Panc1 (cell line): ENCODE measurements at regions not wholly inside any gene's neighbourhood (a gene's known extent, or its start where the extent isn't known, plus 50 kb on each side); places are given as distances from the start of the nearest gene placed in this dataset.

Experiments
- ATAC-seq: fragments of 200-7000 bp; cut with Tn5 transposase; 2 replicates; pipeline ENCODE4 v1.9.1; 2020; ENCODE audit warnings: mild to moderate bottlenecking, moderate library complexity
- BruUV-seq: library from RNA; stranded (reverse); fragments of 400-500 nt; replicated peaks from 2 replicates; lab custom pipeline; 2021; lab: Mats Ljungman, UMichigan
- CTCF ChIA-PET: fragments of 300-600 bp; sonication (Branson Sonifier 250); formaldehyde crosslinking; loops from one replicate; lab custom pipeline; 2022; ENCODE audit warnings: antibody characterized with exemption; lab: Charles Lee
- POLR2A ChIA-PET: fragments of 300-600 bp; sonication (Branson Sonifier 250); formaldehyde crosslinking; loops from one replicate; lab custom pipeline; 2022; ENCODE audit warnings: antibody characterized with exemption; lab: Charles Lee
- DNase-seq: peaks from one replicate; pipeline ENCODE4 v3.0.0-alpha.2; 2010; ENCODE audit warnings: low read depth, low spot score
- H3K27ac ChIP-seq: 2 replicates; pipeline ENCODE4 v1.5.1; 2011; ENCODE audit warnings: mild to moderate bottlenecking, low read length, inconsistent platforms
- H3K27me3 ChIP-seq: fragments of 200-500 bp; sonication (Bioruptor generic); 2 replicates; pipeline ENCODE4 v1.6.0; 2014; ENCODE audit warnings: low read length, inconsistent platforms; ENCODE audit not compliant: control insufficient read depth, insufficient read depth
- H3K36me3 ChIP-seq: fragments of 200-500 bp; sonication (Bioruptor generic); 2 replicates; pipeline ENCODE4 v1.5.1; 2014; ENCODE audit warnings: inconsistent platforms, mild to moderate bottlenecking, low read length, moderate library complexity; ENCODE audit not compliant: control insufficient read depth, insufficient read depth
- H3K4me1 ChIP-seq: 2 replicates; pipeline ENCODE4 v1.5.1; 2011; ENCODE audit warnings: inconsistent platforms, mild to moderate bottlenecking, low read length, moderate library complexity; ENCODE audit not compliant: control insufficient read depth, insufficient read depth
- H3K4me3 ChIP-seq, 2 experiments: 2 replicates each; pipeline ENCODE4 v1.5.1; 2011 to 2012; ENCODE audit warnings: low read depth in 2 of 2, low read length in 2 of 2, mild to moderate bottlenecking in 2 of 2, inconsistent platforms in 1 of 2, moderate library complexity in 1 of 2
- H3K9me3 ChIP-seq: fragments of 200-500 bp; sonication (Bioruptor generic); 2 replicates; pipeline ENCODE4 v1.5.1; 2014; ENCODE audit warnings: low read depth, mild to moderate bottlenecking, inconsistent platforms, low read length, moderate library complexity; ENCODE audit not compliant: control insufficient read depth, insufficient read depth
- CTCF ChIP-seq: fragments of 450-650 bp; IDR thresholded peaks from 2 replicates; pipeline ENCODE4 v1.5.1; 2017; ENCODE audit warnings: mild to moderate bottlenecking
- POLR2AphosphoS5 ChIP-seq: IDR thresholded peaks from 2 replicates; pipeline ENCODE4 v1.6.1; 2012; ENCODE audit warnings: mild to moderate bottlenecking, low read depth, low read length, moderate library complexity
- REST ChIP-seq, 2 experiments: IDR thresholded peaks; 2 replicates each; pipeline ENCODE4 v1.6.1; 2011 to 2012; ENCODE audit warnings: low read depth in 2 of 2, control low read depth in 1 of 2, low read length in 1 of 2, mild to moderate bottlenecking in 1 of 2, moderate library complexity in 1 of 2; ENCODE audit not compliant: insufficient read depth in 1 of 2
- SIN3A ChIP-seq: IDR thresholded peaks from 2 replicates; pipeline ENCODE4 v1.6.1; 2012; ENCODE audit warnings: low read depth, mild to moderate bottlenecking, low read length, moderate library complexity, borderline replicate concordance; ENCODE audit not compliant: insufficient read depth
- TCF7L2 ChIP-seq: IDR thresholded peaks from 2 replicates; pipeline ENCODE4 v1.6.1; 2011; ENCODE audit warnings: mild to moderate bottlenecking, low read depth, low read length, inconsistent platforms
- in situ Hi-C: cut with HindIII; loops from 2 replicates; pipeline ENCODE4 v1.10.0; 2016; ENCODE audit warnings: low sequenced_read_pairs, low pct_unique_long_range_greater_than_20kb
- intact Hi-C: fragments of 100-400 bp; cut with micrococcal nuclease; formaldehyde crosslinking; loops from one replicate; pipeline ENCODE4 v1.10.0; 2022; ENCODE audit not compliant: unreplicated experiment

GRCh38 chr12:115511305-115511704 lies 766.2 kb downstream of the MED13L start:
- Histone ChIP-seq H3K4me1 (no peaks in the 10 kb centered on the region), H3K27ac (no peak overlapping the region), H3K9me3 (no peaks in the 10 kb centered on the region), H3K36me3 (no peaks in the 10 kb centered on the region), H3K4me3 (no peak overlapping the region), H3K27me3 (no peaks in the 10 kb centered on the region)
- ATAC-seq, result no peak
- DNase-seq, result no peak
- ChIA-PET CTCF (no interaction called here), POLR2A (no interaction called here)
- intact Hi-C loops (no loop called here), in situ Hi-C loops (no loop called here)
- BruUV-seq, result no TSS peak
- TF ChIP-seq SIN3A (no peak), TCF7L2 (no peak)

- Histone ChIP-seq H3K4me3 (no peak overlapping the region), H3K27me3 (no peaks in the 10 kb centered on the region), H3K4me1 (no peaks in the 10 kb centered on the region), H3K9me3 (no peaks in the 10 kb centered on the region), H3K27ac (no peak overlapping the region), H3K36me3 (no peaks in the 10 kb centered on the region)
- no TSS peak for BruUV-seq
- in situ Hi-C loops (no loop called here), intact Hi-C loops (no loop called here)
- CTCF ChIA-PET, result no interaction called here
- TF ChIP-seq SIN3A, result no peak
- no peak for TF ChIP-seq TCF7L2
- TF ChIP-seq CTCF, result no peak
- POLR2A ChIA-PET, result no interaction called here
- no peak for DNase-seq
- no peak for ATAC-seq
Observed at GRCh38 chr12:115508990-115509389, 768.5 kb downstream of the MED13L start.

GRCh38 chr12:115507951-115508722 lies 769.4 kb downstream of the MED13L start:
- DNase-seq (no peak), ATAC-seq (no peak)
- Histone ChIP-seq H3K36me3 (no peaks in the 10 kb centered on the region), H3K9me3 (no peaks in the 10 kb centered on the region), H3K4me3 (no peak overlapping the region), H3K27ac (no peak overlapping the region), H3K27me3 (no peaks in the 10 kb centered on the region), H3K4me1 (no peaks in the 10 kb centered on the region)
- intact Hi-C loops, result no loop called here
- CTCF ChIA-PET, result no interaction called here
- POLR2A ChIA-PET, result no interaction called here
- no TSS peak for BruUV-seq
- no peak for TF ChIP-seq TCF7L2
- TF ChIP-seq POLR2AphosphoS5, result no peak
- no peak for TF ChIP-seq REST (IDR thresholded peaks at IDR 0.05; ENCODE audit: insufficient read depth in 1 of 2, low read depth in 2 of 2, low read length in 1 of 2)
- no peak for TF ChIP-seq CTCF
- no peak for TF ChIP-seq SIN3A
- in situ Hi-C loops, result no loop called here
